Activated effector memory CD4-positive, alpha-beta T cell treated with Interleukin-2 at 50 U/mL for 16 hours (primary cell): ENCODE measurements at regions not wholly inside any gene's neighbourhood (a gene's known extent, or its start where the extent isn't known, plus 50 kb on each side); places are given as distances from the start of the nearest gene placed in this dataset.
A peak's percentile ranks its signal among the peaks of the same experiment; 100 is the strongest.

ENCODE experiments used
- DNase-seq: peaks from one replicate; pipeline ENCODE4 v3.0.0-alpha.2; 2020

DNA sequence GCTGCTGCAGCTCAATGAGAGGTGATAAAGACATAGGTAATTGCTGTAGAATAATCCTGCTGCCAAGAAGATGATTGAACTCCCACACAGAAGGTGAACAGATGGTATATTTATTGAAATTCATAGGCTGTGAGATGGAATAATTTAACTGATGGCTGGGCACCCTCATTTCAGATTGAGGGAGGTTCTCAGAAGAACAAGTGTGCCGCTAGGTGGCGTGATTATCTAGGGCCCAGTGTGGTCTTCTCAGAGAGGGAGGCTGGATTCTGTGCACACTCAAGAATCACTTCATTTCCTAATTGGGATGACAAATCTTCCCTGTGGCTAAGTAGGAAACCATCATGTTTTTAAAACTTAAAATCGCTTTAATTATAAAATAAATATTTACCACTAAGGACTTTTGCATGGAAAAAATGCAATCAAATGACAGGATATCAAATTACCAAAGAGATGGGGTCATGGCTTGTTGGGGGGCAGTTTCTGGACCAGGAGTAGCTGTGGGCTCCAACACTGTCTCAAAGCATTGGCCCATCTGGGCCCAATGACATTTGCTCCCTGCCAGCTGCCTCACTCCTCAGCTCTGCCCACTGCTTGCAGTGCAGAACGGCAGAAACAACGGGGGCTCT lies 132.3 kb downstream of the SNAPC1 start:
- peak; percentile 6 for DNase-seq

DNA sequence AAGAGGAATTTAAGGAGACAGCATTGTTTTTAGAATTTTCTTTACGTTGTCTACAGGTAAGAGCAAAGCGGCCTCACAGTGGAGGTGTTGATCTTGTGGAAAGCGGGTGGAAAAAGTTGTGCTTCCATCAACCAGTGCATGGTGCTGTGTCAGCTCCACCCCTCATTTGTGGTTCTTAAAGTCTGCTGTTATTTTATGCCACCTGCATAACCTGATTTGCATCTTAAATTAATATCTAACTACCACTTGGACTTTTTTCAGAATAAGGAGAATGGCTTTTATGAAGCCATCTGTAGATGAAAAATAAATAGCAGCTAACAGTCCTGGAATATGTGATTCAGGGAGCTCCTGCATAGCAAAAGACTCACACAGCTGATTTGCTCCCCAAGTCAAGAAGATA lies 135.1 kb downstream of the SNAPC1 start:
- no peak for DNase-seq

DNA sequence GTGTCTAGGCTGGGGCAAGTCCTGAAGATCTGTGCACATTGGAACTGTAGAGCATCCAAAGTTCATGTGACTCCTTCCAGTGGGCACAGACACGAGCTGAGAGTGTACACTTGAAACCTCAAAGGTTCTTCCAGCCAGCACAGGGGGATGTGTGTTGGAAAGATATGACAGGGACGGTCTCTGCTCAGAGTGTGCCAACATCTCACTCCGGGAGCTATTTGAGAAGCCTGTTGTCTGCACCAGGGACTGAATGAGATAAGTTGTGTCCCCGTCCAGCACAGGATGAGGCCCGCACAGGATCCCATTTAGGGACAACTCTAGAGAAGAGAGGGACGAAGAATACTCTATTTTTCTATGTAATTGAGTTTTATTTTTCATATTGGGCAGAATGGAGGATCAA lies 136.3 kb downstream of the SNAPC1 start:
- no peak for DNase-seq

DNA sequence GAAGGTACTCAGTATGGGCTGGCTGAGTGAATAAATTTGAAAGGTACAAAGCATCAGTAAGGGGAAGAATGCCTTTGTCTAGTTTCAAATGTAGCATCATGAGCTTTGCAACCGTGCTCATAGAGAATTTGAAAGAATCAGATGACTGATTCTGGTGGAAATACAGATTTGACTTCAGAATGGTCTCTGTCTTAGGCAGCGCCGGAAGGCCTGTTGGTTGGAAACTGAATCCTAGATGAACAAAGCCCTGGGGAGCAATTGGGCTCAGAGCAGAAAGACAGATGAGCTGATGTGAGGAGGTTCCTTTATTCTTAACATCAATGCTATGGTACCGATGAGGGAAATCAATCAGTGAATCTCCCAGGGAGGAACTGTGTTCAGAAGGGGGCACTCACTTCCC lies 137.3 kb downstream of the SNAPC1 start:
- no peak for DNase-seq

DNA sequence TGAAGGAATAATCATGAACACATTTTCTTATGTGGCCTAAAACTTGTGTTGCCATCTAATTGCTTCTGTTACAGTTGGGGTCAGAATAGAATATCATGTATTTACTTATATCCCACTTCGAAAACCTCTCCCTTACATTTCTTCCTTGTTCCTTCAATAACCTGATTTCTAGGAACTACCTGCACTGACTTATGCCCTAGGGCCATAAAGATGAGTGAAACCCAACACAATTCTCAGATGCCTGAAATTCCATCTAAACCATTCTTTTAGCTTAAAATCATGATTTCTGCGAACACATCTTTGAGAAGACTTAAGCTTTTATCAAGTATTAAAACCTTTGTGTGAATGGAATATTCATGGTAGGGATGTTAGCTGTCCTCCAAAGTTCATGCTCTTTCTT lies 142.7 kb downstream of the SNAPC1 start:
- no peak for DNase-seq

DNA sequence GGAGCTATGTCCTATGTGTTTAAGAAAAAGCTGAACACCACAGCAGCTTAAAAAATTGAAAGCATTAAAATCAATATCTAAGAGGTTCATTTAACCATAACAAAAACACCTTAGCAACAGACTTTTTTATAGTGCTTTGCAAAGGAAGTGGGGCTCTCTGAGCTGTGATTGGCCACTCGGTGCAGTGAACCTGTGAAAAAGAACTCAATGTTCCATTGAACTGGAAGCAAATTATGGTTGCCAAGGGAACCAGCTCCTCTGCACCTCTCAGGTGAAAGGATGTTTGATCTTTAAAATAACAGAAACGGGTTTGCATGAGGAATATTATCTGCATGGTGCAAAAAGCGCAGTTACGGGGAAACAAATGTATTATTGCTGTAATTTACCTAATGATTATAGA lies 149.4 kb downstream of the SNAPC1 start:
- DNase-seq = no peak

DNA sequence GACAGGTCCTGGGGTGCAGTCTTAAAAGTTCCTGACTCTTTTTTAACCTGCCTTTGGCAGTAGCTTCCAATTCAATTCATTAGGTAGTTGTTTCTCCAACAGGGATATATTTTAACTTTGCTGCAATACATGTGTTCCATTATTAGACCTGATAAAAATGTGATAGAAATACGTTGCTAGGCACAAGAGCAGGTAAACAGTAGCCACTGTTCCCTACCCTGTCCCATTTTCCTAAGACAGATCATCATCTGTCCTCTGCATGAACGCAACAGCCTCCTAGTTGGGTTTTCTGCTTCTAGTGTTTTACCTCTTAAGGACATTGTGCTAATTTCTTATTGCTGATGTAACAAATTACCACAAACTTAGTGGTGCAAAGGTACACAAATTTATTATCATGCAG lies 156.8 kb downstream of the SNAPC1 start:
- DNase-seq = no peak

DNA sequence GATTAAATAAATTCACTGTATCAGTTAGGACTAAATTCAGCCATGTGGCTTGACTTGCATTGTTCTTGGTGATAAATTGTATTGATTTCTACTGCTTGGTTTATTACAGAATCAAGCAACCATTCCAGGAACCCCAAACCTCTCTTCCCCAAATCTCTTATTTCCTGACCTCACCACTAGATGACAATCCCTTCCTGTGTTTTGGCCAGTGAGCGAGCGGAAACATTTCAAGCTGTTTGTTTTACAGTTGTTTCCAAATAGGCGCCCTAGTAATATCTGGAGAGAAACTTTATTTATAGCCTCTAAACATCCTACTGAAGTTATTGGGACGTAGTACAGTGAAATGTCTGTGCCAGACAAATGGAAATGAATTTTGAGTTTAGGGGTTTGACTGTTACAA lies 161.1 kb downstream of the SNAPC1 start:
- no peak for DNase-seq

DNA sequence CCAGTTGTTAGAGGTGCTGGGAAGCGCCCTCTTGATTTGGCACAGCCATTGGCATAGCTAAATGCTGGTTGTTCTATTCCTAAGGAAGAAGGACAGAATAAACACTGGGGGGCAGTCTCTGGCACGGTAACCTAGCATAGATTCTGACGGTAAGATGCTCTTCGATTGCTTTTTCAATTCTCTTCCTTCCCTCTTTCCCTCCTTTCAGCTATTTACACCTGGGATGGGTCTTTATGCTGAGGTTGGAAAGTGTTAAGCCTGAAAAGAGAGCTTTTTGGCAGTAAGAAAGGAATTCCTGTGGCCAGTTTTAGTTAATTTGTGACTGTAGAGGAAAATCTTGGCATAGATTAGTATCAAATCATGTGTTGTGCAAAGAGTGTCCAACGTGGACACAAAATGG lies 162.8 kb downstream of the SNAPC1 start:
- no peak for DNase-seq

DNA sequence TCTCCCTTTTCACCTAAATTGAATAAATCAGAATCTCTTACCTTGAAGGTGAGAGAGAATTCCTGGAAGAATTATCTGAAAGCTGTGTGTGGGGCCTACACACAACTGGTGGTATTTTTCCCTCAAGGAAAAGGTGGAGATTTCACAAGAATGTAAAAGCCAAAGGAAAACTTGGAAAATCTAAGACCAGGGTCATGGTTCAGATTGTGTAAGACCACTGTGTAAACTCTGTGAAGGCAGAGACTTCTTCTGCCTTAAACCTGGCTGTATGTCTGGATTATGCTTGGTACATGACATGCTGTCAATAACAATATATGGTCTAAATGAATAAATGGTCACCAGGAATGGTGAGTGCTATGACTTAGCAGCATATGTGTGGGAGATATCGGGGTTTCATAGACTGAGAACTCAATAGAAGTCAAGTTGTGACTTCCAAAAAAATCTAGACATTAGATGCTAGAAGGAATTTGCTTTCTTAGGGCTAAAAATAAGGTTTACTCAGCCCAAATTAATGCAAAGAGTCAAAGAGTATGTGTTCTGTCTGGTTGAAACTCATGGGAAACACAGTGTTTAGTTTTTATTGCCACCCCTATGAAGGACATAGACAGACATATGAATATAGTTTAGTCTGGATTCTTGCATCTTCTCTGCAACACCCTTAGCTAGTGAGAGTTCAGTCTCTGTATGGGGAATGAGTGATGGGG lies 163.7 kb downstream of the SNAPC1 start:
- no peak for DNase-seq

DNA sequence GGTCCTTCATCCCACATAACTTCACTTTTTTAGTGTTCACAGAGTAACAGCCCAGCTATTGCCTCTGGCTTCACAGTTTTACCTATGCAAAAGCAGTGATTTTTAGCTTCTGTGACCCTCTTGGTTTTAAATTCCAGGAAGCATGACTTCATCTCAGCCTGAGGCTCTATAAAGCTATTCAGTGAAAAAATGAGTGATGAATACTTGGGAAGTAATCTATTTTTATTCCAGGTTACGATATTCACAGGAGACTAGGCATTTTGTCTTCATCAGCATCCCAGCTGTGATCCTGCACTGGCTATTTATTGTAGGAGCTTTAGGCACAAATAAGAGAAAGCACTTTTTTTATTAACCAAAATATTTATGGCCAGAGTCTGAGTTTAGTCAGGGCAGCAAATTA lies 164.8 kb downstream of the SNAPC1 start:
- DNase-seq = no peak

DNA sequence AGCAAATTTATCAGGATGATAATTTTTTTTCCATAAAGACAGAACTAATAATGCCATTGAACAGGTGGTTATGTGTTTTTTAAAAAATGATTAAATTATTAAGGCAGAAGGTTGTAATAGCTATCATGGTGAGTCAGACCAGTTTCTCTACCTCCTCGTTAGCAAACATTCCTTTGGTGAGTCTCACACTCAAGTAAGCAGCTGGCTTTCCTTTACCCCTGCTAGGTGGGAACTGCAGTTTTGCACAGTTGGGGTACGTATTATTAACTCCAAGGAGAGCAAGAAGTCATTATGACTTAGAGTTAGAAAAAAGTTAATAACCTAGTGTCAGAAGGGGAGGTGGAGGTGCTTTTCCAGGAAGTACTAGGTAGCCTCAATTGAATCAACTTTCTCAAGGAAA lies 165.3 kb downstream of the SNAPC1 start:
- no peak for DNase-seq

DNA sequence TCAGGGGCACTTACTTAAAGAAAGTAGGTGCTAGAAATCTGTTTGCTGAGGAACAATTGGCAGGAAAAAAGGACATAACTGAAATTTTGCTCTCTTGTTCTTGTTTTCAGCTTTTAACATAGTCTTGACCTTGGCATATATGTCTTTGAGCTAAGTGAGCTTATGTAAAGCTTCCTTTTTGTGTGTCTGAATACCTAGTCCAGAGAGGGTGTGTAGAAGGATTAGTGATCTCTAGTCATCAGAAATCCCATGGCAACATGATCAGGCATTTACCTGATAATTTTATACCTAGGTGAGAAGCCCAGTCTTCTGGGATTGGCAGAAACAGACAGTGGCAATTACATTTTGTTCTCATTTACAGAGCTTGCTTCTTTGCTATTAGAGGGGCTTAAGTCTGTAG lies 166.1 kb downstream of the SNAPC1 start:
- no peak for DNase-seq

DNA sequence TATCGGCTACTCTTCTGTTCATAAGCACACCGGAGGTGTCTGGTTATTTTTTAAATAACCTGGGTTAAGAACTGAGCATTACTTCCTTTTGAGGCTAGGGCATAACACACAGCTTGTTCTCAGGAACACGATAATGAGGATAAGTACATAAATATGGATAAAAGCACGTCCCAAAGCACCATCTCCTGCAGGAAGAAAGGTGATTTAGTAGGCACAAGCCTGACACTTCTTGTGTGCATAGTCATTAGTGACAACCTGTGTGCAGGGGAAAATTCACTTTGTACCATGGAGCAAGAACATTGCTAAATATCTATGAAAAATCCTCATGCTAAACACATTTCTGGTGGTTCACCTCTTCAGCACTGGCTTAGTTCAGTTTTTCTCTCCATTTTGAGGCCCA lies 166.5 kb downstream of the SNAPC1 start:
- no peak for DNase-seq

DNA sequence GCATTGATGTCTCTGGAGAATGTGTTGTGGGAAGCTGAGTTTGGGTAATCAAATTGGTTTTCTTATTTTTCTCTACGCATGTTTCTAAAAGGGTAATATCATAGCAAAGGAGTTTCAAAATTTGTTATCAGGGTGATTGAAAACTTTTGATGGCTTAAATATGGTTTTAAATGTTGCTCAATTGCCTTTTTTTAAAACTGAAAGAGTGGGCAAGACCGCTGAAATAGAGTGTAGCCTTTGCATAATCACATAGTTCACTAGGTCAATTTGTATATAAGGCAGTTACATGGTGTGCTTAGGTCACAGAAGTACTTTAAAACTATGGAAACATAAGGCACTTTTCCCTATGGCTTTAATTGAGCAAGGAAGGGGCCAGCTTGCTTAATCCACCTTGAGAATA lies 167.4 kb downstream of the SNAPC1 start:
- DNase-seq = no peak

DNA sequence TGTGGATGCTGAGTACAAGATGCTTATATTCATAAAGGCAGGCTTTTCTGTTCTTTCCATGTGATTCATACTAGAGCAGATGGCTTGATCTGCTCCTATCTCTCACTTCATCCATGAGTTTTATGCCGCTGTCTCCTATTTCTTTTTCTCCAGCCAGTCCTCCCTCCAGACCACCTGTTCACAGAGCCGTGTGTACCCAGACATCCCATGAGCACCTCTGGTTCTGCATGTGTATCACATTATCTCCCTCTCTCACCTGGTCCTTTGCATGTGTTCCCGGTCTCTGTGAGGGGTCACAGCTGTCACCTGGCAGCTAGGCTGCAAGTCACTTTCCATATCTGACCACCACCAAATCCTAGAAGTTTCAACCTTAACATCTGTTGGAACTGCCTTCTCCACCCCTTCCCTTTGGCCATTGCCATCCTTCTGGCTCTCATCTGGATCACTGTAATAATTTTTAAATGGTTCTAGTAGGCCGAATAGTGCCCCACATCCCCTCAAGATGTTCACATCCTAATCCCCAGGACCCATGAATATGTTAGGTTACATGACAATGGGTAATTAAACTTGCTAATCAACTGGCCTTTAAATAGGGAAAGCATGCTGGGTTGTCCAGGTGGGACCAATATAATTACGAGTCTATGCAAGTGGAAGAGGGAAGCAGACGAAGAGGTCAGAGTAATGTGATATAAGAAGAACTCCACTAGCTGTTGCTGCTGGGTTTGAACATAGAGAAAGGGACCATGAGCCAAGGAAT lies 168.1 kb downstream of the SNAPC1 start:
- DNase-seq = no peak

DNA sequence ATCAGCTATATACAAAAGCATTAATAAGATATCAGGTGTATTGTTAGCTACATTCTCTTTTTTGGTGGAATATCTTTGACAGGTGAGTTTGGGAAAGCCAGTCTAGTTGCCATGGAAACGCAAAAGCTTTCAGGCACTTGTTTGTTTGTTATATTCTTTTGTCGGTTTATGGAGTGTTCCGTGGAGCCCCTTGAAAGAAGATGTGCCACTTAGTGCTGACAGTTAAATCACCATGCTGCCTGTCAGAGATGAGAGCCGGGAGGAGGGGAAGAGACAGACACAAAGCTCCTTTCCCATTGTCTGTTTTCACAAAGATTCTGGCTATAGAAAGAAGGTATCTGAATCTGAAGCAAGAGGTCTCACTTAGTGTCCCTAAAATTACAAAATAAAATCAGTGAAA lies 170.8 kb downstream of the SNAPC1 start:
- no peak for DNase-seq

DNA sequence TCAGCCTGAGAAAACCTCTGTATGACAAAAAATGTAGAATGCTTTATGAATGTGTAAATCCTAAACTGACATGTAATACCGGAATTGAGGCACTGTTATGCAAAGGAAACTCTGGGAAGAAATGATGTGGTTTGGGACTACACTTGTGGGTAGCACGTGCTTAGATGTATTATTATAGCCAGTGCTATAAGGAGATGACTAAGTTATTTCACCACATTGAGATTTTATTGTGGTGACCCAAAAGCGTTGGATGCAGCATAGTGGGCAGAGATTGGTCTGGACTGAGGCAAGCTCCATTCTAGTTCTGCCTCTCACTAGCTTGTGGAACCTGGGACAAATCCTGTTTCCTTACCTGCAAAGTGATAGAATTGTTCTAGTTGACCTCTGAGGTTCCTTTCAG lies 172.2 kb downstream of the SNAPC1 start:
- no peak for DNase-seq

DNA sequence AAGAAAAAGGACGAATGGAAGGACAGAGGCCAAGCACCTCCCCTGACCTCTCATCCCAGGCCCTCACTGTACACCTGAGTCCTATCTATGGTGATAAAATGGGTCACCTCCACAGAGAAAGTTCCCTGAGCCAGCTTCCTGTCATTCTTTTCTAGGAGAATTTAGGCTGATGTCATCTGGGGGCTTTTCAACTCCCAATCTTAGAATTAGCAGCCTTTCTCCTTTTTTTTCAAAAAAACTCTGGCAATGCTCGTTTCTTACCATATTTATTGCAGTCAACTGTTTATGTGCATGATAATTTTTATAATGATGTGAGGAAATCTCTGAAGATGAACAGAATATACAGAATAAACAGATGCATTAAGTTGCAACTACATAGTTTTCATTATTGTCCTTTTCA lies 177.6 kb downstream of the SNAPC1 start:
- no peak for DNase-seq

DNA sequence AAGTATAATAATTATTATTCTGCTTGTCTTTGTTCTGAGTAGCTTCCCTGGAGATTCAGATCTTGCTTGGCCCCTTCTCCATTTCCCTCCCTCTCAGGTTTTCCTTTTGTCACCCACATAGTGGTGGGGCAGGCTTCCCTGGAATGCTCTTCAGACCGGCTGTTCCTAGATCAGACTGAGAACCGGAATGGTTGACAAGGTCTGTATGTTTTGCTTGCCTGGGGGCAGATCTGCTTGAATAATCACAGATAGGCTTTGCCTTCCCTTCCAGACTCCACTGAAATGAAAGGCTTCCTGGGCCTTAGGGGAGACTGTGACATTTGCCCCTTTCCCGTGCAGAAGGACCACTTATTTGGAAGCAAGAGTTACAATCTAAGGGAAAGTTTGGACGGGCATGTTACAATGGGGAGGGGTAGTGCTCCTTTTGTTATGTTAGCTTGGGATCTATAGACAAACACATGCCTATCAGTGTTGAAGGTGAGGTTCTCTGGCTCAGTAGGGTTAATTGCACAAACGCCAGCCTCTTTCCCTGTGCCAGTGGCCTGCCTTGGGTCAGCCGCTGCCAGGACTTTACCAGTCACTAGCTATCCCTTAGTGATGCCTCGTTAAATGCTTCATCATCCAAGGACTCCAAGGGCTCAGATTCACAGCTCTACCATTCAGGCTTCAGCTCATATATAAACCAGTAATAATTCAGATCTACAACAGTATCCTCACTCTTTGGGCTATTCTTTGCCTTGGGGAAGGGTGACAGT lies 178.6 kb downstream of the SNAPC1 start:
- DNase-seq = no peak

DNA sequence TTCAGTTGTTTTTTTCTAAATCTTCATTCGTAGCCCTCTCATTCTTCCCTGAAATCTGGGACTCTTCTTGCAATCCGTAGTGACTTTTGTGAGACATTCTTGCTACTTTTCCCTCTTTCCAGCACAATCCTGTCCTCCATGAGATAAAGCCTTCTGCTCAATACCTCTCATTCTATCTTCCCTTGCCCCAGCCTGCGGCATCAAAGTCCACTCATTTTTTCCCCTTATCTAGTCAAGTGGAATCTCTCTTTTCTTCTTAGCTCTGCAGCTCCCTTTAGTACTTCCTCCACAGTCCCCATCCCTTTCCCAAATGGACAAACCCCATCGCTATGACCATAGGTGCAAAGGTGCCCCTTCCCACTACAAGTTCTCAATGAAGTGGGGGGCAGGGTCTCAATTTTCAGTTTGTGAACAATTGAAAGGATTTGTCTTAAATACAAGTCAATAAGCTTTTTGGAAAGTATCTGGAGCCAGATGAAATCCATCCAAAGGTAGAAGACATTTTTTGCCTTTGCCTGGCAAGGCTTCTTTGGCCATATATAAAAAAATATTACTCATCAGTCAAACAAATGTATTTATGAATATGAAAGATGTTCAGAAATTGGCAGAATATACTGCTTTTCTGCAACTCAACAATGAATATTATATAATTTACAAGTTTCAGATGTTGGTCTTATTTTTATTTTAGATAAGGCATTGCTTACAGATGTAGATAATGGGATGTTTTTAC lies 179.4 kb downstream of the SNAPC1 start:
- DNase-seq = no peak

DNA sequence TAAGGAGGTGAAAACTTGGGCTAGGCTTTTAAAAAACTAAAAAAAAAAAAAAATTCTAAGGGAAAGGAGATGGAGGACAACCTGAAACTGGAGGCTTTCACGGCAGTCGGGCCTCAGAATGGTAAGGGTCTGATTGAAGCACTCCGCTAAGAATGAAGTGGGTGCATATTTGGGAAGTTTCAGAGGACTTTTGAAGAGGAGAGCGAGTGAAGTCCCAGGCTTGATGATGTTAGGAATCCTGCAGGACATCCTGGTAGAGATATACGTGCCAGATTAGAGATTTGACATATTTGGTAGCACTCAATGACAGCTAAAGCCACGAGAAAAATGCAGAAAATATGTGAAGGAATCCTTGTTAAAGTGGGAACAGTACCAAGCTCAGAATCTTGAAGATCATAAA lies 186.2 kb downstream of the SNAPC1 start:
- DNase-seq = no peak

DNA sequence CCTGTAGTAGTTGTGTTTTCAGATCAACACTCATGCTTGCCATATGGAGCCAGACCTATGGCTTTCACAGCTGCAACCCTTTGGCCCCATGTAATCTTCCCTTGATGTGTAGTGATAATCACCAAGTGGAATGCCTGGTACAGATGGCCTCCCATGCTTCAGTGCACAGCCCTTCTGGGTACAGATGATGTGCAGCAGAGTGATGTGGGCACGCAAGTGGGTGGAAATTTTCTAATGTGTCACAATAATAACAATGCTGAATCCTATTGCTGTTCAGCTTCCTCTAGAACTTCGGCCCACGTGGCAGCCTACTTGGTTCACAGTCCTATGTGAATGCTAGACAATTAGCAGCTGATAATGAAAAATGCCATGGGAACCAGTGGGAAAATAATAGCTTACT lies 188.1 kb downstream of the SNAPC1 start:
- no peak for DNase-seq
